ENCODE measurements at regions not wholly inside any gene's neighbourhood (a gene's known extent, or its start where the extent isn't known, plus 50 kb on each side); places are given as distances from the start of the nearest gene placed in this dataset.

- Histone ChIP-seq H3K27me3 (replicated peaks in 1 of 4; ENCODE audit: control extremely low read depth in 1 of 4, control insufficient read depth in 3 of 4, insufficient read depth in 4 of 4, low read length in 3 of 4) (no peaks in the 10 kb centered on the region), H3K4me1 (ENCODE audit: control insufficient read depth in 2 of 2, insufficient read depth in 2 of 2, low read length in 2 of 2) (no peaks in the 10 kb centered on the region), H4K20me1 (ENCODE audit: control insufficient read depth, insufficient read depth, low read length, poor library complexity, severe bottlenecking) (no peaks in the 10 kb centered on the region), H3K9ac (ENCODE audit: low read length) (no peak overlapping the region), H3K4me3 (ENCODE audit: control extremely low read depth in 1 of 5, extremely low read depth in 1 of 5, insufficient read depth in 1 of 5, low read depth in 2 of 5, low read length in 4 of 5) (no peak overlapping the region), H3K9me3 (ENCODE audit: control extremely low read depth in 1 of 3, control insufficient read depth in 2 of 3, insufficient read depth in 1 of 3, low read length in 2 of 3) (no peaks in the 10 kb centered on the region), H3K4me2 (replicated peaks; ENCODE audit: low read depth, low read length, poor library complexity, severe bottlenecking) (no peak overlapping the region), H3K79me2 (ENCODE audit: control insufficient read depth, insufficient read depth, low read length) (no peaks in the 10 kb centered on the region), H3K27ac (ENCODE audit: low read length in 2 of 2) (no peak overlapping the region), H3K36me3 (replicated peaks in 1 of 2; ENCODE audit: control extremely low read depth in 1 of 2, control insufficient read depth in 1 of 2, extremely low read depth in 1 of 2, insufficient read depth in 2 of 2, low read length in 1 of 2) (no peaks in the 10 kb centered on the region), H2AFZ (ENCODE audit: insufficient read depth, low read depth, low read length, poor library complexity, severe bottlenecking) (no peak overlapping the region)
- H3K27ac Mint-ChIP-seq: no peak overlapping the region
- ATAC-seq (ENCODE audit: low read depth) (no peak), DNase-seq (no peak)
- no peak overlapping the region for H3K4me3 Mint-ChIP-seq
- H3K27me3 Mint-ChIP-seq: peaks cover 14% of the 10 kb centered on the region
- intact Hi-C loops (cut with micrococcal nuclease): no loop called here
- ChIA-PET POLR2A (no interaction called here), CTCF (no interaction called here)
- no peaks in the 10 kb centered on the region for H3K4me1 Mint-ChIP-seq
- 92% methylated on average over 12 of the region's 15 CpGs for WGBS (ENCODE audit: insufficient coverage)
- TF ChIP-seq EZH2 (IDR thresholded peaks at IDR 0.05; ENCODE audit: borderline replicate concordance, insufficient read depth, low read depth, low read length, poor library complexity, severe bottlenecking) (no peak), CTCF (IDR thresholded peaks at IDR 0.05) (no peak)
- H3K9me3 Mint-ChIP-seq (ENCODE audit: insufficient read depth): no peaks in the 10 kb centered on the region
These were observed 134.8 kb upstream of the KLF4 start for GRCh38 chr9:107624234-107624948.

- Histone ChIP-seq H3K27ac (ENCODE audit: low read length in 2 of 2) (no peak overlapping the region), H2AFZ (ENCODE audit: insufficient read depth, low read depth, low read length, poor library complexity, severe bottlenecking) (no peak overlapping the region), H3K4me1 (ENCODE audit: control insufficient read depth in 2 of 2, insufficient read depth in 2 of 2, low read length in 2 of 2) (no peaks in the 10 kb centered on the region), H3K4me2 (replicated peaks; ENCODE audit: low read depth, low read length, poor library complexity, severe bottlenecking) (no peak overlapping the region), H3K27me3 (replicated peaks in 1 of 4; ENCODE audit: control extremely low read depth in 1 of 4, control insufficient read depth in 3 of 4, insufficient read depth in 4 of 4, low read length in 3 of 4) (no peaks in the 10 kb centered on the region), H3K9ac (ENCODE audit: low read length) (no peak overlapping the region), H3K4me3 (ENCODE audit: control extremely low read depth in 1 of 5, extremely low read depth in 1 of 5, insufficient read depth in 1 of 5, low read depth in 2 of 5, low read length in 4 of 5) (no peak overlapping the region), H4K20me1 (ENCODE audit: control insufficient read depth, insufficient read depth, low read length, poor library complexity, severe bottlenecking) (no peaks in the 10 kb centered on the region), H3K36me3 (replicated peaks in 1 of 2; ENCODE audit: control extremely low read depth in 1 of 2, control insufficient read depth in 1 of 2, extremely low read depth in 1 of 2, insufficient read depth in 2 of 2, low read length in 1 of 2) (no peaks in the 10 kb centered on the region), H3K9me3 (ENCODE audit: control extremely low read depth in 1 of 3, control insufficient read depth in 2 of 3, insufficient read depth in 1 of 3, low read length in 2 of 3) (no peaks in the 10 kb centered on the region), H3K79me2 (ENCODE audit: control insufficient read depth, insufficient read depth, low read length) (no peaks in the 10 kb centered on the region)
- H3K27ac Mint-ChIP-seq: no peak overlapping the region
- no peaks in the 10 kb centered on the region for H3K9me3 Mint-ChIP-seq (ENCODE audit: insufficient read depth)
- TF ChIP-seq EZH2 (IDR thresholded peaks at IDR 0.05; ENCODE audit: borderline replicate concordance, insufficient read depth, low read depth, low read length, poor library complexity, severe bottlenecking): no peak
- no peak for TF ChIP-seq CTCF (IDR thresholded peaks at IDR 0.05)
- intact Hi-C loops (cut with micrococcal nuclease): no loop called here
- CTCF ChIA-PET: no interaction called here
- POLR2A ChIA-PET: no interaction called here
- H3K4me1 Mint-ChIP-seq: no peaks in the 10 kb centered on the region
- no peak for DNase-seq
- 100% methylated on average over 1 of the region's 4 CpGs for WGBS (ENCODE audit: insufficient coverage)
- peaks cover 3% of the 10 kb centered on the region for H3K27me3 Mint-ChIP-seq
- ATAC-seq (ENCODE audit: low read depth): no peak
- no peak overlapping the region for H3K4me3 Mint-ChIP-seq
These were observed 131.9 kb upstream of the KLF4 start for GRCh38 chr9:107621436-107621835.

Data from B cell (primary cell).